DMS 273 (cell line): ENCODE measurements at regions not wholly inside any gene's neighbourhood (a gene's known extent, or its start where the extent isn't known, plus 50 kb on each side); places are given as distances from the start of the nearest gene placed in this dataset.
"Not testable (repeated sequence)": the region's sequence is repeated elsewhere in the genome, so short reads cannot be mapped to it uniquely, and the experiment has no call there.

Source experiments
- DNase-seq: peaks from one replicate; lab custom pipeline; 2025; ENCODE audit not compliant: unreplicated experiment; lab: John Stamatoyannopoulos, UW

- DNase-seq = no peak
Observed at GRCh38 chr7:110412614-110413013, 678.3 kb upstream of the LRRN3 start.

DNA sequence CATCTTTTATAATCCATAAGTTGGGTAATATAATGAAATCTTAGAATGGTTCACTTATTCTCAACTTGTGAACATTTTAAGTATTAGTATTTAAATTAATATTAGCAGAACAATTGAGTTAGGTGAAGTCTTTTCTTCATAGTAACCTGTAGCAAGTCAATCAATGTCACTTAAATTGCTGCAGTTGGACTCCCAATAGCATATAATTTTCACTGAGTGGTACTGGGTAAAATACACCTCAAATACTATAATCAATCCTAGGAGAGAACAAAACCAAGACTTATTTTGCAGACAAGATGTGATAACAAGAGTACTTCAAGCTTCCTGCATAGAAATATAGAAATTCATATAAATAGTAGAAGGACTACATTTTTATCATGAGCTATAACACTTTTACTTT lies 677.9 kb upstream of the LRRN3 start:
- DNase-seq = no peak

DNA sequence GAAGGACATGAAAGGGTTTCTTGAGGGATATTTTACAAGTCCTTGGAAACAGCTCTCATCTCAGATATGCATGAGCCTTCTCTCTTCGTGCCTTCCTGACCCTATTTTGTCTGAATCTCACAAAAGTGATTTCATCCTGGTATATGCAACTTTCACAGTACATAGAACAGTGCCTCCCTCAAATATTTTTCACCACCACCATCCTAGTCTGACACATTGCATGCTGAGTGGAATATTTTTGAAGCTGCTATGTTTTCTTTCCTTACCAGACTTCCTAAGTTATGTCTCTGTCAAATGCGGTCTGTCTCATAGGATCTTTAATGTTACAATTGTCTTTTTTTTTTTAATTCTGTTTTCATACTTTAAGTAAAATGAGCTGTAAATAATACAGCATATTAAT lies 673.3 kb upstream of the LRRN3 start:
- no peak for DNase-seq

GRCh38 chr7:110418659-110419280 lies 672.2 kb upstream of the LRRN3 start:
- no peak for DNase-seq

DNA sequence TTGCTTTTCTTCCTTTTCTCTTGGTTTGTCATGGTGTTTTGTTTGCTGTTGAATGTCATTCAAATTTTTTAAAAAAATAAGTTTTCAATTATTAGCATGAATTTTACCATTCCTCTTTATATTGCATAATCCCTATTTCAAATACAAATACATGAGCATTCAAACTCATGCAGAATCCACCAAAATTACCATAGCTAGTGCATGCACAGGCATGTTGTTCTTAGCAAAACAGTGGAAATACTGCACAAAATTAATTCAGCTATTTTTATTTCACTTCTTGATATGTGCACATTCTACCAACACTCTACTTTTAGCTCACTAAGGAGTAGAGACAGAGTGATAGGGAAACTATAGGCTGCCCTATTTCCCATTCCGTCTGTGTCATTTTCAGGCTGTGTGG lies 670.1 kb upstream of the LRRN3 start:
- DNase-seq = no peak

DNA sequence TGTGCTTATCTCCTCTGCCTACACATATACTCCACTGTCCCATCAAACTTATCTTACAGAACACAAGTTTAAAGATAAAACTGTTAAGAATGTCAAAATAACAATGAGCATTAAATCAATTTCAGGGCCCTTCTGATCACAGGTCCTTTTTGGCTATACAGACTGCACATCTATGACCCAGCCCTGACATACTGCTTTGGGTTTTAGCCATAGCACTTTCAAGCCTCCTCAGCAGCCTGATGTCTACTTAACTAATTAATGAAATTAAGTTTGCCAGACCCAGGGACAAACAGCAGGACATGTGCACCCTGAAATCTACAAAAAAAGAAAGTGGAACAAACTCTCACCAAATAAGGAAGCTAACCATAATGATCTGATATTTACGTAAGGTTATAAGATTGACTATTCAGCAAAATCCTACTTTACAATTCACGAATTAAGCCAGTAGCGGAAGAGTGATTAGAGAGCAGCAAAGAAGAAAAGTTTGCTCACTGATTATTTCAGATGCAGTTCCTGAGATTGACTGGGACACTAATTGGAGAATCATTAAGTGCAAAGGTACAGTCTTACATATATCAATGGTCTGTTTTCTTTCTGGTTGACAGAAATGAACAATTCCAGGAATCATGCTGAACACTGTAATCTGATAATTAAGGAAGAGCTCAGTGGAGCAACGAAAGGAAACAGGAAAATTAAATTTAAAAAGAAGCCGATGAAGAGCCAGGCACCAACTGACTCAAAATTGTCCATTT lies 669.3 kb upstream of the LRRN3 start:
- no peak for DNase-seq

DNA sequence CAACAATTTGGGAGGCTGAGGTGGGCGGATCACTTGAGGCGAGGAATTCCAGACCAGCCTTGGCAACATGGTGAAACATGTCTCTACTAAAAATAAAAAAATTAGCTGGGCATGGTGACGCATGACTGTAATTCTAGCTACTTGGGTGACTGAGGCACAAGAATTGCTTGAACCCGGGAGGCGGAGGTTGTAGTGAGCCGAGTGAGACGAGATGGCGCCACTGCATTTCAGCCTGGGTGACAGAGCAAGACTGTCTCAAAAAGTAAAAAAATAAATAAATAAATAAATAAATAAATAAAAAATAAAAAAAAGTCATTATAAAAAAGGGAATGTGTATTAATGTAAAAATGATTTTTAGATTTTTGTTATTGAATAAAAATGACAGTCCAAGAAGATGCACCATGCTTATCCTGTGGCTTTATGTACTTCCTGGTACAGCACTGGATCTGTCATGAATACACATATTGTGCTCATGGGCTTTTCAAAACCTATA lies 658.8 kb upstream of the LRRN3 start:
- no peak for DNase-seq

DNA sequence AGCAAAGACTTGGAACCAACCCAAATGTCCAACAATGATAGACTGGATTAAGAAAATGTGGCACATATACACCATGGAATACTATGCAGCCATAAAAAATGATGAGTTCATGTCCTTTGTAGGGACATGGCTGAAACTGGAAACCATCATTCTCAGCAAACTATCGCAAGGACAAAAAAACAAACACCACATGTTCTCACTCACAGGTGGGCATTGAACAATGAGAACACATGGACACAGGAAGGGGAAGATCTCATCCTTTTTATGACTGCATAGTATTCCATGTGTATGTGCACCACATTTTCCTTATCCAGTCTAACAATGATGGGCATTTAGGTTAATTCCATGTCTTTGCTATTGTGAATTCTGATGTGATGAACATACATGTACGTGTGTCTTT lies 652.0 kb upstream of the LRRN3 start:
- DNase-seq = not testable (repeated sequence)

- DNase-seq = peak; percentile 82
Observed at GRCh38 chr7:110442381-110442837, 648.5 kb upstream of the LRRN3 start.

GRCh38 chr7:110446658-110447057 lies 644.3 kb upstream of the LRRN3 start:
- no peak for DNase-seq

DNA sequence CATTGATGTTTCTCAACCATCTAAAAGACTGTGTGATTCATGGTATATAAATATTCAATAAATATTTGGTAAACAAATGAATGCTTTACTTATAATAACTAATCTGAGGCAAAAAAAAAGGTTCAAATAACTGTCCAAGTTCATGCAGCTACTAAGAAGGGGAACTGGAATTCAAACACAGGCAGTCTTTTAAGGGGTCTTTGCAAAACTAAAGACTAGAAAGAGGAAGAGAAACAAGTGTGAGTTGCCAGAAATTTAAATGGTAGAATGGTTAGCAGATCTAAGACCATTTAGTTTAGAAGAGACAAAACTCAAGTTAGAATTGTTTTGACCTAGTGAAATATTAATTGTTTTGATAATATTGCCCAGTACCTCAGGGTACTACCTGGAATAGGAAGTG lies 642.0 kb upstream of the LRRN3 start:
- no peak for DNase-seq

DNA sequence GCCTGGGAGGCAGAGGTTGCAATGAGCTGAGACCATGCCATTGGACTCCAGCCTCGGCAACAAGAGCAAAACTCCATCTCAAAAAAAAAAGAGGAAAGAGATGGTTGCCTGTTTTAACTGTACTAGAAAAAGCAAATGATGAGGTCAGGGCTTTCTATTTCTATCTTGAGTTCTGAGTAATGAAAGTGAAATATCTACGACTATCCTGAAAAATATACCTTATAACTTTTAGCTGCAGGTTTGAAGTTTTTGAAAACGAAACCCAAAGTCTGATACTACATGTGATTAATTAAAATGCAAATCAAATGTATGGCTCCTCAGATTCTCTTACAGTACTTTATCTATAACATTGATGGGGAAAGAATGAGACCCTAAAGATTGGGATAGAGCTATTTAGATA lies 636.2 kb upstream of the LRRN3 start:
- DNase-seq = no peak

GRCh38 chr7:110461621-110462020 lies 629.3 kb upstream of the LRRN3 start:
- no peak for DNase-seq

- DNase-seq = no peak
Observed at GRCh38 chr7:110470420-110470819, 620.5 kb upstream of the LRRN3 start.

GRCh38 chr7:110472419-110472818 lies 618.5 kb upstream of the LRRN3 start:
- DNase-seq = not testable (repeated sequence)

- no peak for DNase-seq
Observed at GRCh38 chr7:110480964-110481363, 610.0 kb upstream of the LRRN3 start.

- no peak for DNase-seq
Observed at GRCh38 chr7:110483553-110483952, 607.4 kb upstream of the LRRN3 start.

GRCh38 chr7:110484356-110484755 lies 606.6 kb upstream of the LRRN3 start:
- no peak for DNase-seq

DNA sequence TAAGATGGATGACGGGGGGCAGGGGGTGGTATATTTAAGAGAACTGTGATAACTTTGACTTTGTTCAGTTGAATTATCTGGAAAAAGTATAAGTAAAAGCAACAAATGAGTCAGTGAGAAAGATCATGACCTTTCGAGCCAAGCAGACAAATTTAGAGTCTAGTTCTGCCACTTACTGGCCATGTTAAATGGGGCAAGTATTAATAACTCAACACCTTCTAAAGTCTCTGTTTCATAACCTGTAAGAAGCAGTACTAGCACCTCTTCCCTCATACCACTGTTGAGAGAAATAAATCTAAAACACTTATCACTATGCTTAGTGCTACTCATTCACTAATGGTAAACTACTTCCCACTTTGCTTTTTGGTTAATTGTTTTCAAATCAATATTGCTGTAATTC lies 604.4 kb upstream of the LRRN3 start:
- no peak for DNase-seq

DNA sequence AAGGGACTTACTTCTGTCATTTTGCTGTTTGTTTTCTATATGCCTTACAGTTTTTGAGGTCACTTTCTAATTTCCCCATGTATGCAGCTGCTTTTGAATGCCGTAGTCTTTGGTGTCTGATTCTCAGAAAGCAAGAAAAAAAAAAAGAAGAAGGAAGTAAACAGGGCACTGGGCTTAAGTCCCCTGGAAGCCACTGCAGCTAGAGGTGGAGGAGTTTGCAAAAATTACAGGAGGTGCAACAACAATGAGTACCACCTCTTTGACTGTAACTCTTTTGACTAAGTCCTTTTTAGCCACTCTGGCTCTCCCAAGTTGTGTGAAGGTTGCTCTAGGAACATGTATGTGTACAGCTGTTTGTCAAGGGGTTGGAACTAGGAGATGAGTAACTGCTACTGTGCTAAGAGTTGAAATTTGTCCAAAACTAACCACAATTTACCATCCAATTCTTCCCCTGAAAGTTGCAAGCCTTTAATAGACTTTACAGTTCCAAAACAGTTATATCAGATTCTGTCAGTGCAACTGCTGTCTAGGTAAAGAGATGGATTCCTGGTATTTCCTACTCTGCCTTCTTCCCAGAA lies 588.0 kb upstream of the LRRN3 start:
- no peak for DNase-seq

DNA sequence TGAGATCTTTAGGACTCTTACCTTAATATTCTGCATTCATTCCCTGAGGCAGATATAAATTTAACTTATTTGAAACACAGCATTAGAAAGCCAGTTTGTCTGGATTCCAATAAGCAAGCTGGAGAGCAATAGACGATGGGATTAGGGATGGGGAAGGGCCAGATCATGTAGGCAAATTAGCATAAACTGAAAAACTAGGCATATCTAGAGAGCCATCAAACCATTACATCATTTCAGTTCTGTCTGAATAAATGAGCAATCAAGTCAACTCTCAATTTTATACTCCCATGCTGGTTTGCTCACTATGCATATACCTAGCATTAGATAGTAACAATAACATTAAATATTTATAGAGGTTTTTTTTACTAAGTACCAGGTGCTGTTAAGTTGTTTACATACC lies 583.6 kb upstream of the LRRN3 start:
- DNase-seq = no peak

DNA sequence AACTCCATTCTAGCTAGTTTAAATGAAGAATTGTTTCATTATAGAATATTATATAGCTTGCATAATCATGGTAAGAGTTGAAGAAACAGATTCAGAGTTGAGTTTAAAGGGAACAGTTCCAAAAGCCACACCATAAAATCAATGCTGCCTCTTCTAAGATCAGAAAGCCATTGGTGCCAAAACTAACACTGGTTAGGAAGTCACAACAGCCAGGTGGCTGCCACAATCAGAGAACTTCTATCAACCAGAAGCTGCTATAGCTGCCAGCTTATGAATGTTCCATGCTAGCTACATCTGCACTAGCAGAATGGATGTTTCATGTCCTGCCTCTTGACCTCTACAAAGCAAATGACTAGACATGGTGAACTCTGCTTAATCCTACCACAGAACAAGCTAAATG lies 583.1 kb upstream of the LRRN3 start:
- DNase-seq = peak; percentile 56
